Right lung (tissue), 2 donors: ENCODE measurements at regions not wholly inside any gene's neighbourhood (a gene's known extent, or its start where the extent isn't known, plus 50 kb on each side); places are given as distances from the start of the nearest gene placed in this dataset.
"Not testable (repeated sequence)": the region's sequence is repeated elsewhere in the genome, so short reads cannot be mapped to it uniquely, and the experiment has no call there.

Source experiments
- DNase-seq, 2 donors: peaks; one replicate each; pipeline ENCODE4 v3.0.0-alpha.2; 2013

DNA sequence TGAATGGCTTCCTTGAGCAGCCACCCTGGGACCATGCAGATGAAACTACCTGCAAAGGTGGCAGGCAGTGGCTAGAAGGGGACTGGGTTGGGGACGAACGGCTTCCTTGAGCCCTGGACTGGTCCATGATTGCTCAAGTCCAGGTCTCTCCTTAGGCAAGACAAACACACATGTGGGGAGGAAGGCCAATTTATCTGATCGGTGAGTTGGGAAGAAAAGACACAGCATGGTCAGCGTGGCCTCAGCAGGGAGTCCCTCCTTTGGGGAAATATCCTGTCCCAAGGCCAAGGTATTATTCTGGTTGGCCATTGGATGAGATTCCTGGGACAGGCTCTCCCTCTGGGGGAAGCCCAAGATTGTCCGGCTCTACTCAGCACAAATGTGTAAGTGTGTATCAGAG, 116.3 kb upstream of the ERG start:
- no peak for DNase-seq

DNA sequence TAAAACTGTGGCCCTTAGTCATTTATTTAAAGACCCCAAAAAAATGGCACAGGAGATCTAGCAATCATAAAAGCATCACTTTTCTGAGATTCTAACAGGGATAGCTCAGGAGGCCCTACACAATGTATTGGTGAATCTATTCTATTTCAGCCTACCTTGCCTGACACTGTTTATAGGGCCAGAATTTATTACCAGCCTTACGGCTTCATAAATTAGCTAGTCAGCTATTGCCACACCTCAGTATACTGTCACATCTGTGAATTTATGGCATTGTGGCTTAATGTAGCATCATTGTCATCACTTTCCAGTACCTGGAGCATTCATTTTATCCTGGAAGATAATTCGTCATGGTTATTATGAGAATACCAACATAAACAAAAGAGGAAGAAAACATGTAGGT, 121.2 kb upstream of the ERG start:
- no peak for DNase-seq

- peak in 1 of 2 donors; percentile 6 for DNase-seq
Observed at GRCh38 chr21:38619992-38620479, 121.8 kb upstream of the ERG start.

DNA sequence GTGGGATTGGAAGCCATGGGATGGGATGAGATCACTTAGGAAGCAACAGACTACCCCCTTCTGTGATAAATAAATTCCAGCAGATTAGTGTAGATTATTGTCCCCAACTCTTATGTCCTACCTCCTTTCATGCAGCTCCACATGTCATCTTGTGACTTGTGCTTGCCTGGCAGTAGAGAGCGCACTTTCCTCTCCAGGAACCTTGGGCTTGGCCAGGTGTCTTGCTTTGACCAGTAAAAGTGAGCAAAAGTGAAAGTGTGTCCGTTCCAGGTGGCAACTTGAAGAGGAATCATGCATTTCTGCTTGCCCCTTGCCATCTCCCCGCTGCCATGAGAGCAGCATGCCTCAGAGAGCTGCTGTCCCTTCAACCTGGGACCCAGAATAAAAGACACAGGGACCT, 122.9 kb upstream of the ERG start:
- DNase-seq: no peak

- DNase-seq: no peak
Observed at GRCh38 chr21:38622081-38622826, 124.0 kb upstream of the ERG start.

GRCh38 chr21:38622827-38623209, 124.5 kb upstream of the ERG start:
- DNase-seq: no peak

DNA sequence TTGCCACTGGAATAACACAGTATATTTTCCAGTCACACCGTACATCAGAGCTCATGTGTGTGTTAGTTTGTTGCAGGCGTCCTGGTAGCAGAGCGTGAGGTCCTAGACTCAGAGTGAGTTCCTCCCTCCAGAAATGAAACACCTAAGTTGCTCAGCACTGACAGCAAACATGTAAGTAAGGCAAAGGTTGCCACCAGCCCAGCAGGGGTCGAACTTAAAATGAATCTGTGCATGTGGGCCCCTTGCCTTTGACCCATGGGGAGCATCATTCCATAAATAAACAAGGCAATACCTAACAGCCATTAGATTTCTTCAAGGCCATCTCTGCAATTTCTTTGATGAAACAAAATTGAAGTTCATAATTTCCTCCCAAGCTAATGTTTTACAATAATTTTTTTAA, 125.3 kb upstream of the ERG start:
- no peak for DNase-seq

- no peak for DNase-seq
Observed at GRCh38 chr21:38625000-38625399, 126.7 kb upstream of the ERG start.

DNA sequence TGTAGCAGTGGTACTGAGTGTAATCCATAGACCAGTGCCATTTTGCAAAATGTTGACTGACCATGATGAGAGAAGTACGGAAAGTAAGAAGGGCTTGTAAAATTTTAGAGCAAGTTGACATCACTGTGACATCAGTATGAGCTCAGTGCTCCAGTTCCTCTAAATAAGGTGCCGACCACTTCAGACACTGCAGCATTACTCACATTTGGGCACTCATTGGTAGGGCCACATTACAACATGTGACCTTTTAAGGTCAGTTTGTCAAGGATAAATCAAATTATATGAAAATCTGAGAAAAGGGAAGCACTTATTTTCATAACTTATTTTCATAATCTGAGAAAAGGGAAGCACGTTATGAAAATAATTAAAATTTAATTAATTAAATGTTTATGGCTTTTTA, 128.0 kb upstream of the ERG start:
- DNase-seq: no peak

DNA sequence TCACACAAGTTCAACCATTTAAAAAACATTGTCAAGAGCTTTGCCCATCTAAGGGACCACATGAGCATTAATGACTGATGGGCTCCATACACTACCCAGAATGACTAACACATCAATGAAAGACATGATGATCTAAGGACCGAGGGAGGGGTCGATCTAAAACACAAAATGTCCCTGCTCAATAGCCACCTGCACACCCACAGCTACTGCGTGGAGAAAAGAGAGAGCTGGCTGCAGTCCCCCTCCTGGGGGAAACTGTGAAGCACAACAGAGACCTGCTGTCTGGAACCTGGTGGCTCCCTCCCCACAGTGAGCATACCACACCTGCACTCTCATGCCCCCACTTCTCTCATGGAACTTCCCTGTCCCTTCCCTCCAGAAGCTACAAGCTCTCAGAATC, 130.1 kb upstream of the ERG start:
- DNase-seq: no peak

GRCh38 chr21:38631206-38631605, 132.9 kb upstream of the ERG start:
- DNase-seq: no peak

GRCh38 chr21:38631676-38632075, 133.4 kb upstream of the ERG start:
- no peak for DNase-seq

DNA sequence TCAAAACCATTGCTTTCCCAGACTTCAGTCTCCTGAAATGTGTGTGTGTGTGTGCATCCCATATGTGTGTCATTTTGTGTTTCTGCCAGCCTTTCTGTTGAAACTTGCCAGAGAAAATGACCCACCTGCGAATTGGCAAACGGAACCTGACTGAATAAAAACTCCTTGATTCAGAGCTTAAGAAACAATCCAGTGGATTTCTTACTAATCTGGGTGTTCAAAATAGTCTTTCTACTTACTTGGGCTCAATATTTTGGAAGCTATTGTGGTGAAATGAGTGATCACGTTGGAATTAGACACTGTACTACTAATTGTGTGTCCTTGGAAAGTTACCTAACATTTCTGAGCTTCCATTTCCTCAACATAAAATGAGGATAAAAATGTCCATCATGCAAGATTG, 138.9 kb upstream of the ERG start:
- DNase-seq: no peak

- no peak for DNase-seq
Observed at GRCh38 chr21:38639571-38640354, 141.5 kb upstream of the ERG start.

DNA sequence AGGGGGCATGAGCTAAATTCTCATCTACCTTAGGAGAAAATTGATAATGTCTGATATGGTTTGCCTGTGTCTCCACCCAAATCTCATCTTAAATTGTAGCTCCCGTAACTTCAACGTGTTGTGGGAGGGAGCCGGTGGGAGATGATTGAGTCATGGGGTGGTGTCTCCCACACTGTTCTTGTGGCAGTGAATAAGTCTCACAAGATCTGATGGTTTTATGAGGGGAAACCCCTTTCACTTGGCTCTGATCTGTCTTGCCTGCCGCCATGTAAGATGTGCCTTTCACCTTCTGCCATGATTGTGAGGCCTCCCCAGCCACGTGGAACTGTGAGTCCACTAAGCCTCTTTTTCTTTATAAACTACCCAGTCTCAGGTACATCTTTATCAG, 142.1 kb upstream of the ERG start:
- DNase-seq: not testable (repeated sequence)

DNA sequence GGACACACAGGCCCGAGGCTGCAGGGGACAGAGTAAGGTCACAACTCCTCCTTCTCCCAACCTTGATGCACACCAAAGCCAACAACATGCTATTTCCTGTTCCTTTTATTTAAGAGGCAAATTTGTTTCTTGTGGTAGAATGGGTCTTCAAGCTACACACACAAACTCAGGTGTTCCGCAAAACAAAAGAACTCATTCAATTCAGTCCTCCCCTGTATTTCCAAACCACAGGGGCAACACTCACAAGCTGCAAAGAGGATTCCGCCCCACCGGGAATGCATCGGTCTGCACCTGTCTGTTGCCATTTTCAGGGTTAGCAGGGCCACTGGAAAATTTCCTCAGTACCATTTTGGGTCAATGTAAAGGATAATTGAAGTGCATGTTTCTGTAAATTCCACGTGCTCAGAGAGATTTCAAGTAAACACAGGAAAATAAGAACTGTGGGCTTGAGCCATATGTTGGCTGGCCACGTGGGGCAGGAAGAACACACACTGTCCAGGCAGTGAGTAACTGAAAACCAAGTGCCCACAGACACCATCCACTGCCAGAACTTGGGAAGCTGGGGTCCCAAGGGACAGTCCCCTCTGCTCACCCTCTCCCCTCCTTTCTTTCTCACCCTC, 145.2 kb upstream of the ERG start:
- no peak for DNase-seq

DNA sequence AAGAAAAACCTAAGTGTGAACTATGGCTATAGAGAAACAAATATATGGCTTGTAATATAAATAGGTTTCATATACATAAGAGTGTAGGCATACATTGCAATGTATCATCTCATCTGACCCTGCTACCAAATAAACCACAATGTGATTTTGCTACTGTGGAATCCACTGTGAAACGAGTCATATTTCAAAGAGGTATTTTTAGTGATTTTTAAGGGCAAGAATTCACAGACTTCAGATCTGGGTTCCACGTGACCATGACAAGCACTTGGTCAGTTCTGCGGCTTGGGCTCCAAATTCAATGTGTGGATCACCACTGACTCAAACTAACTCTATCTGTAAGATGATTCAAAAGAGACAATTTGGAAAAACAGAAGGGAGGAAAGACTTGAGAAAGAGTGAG, 147.0 kb upstream of the ERG start:
- no peak for DNase-seq

DNA sequence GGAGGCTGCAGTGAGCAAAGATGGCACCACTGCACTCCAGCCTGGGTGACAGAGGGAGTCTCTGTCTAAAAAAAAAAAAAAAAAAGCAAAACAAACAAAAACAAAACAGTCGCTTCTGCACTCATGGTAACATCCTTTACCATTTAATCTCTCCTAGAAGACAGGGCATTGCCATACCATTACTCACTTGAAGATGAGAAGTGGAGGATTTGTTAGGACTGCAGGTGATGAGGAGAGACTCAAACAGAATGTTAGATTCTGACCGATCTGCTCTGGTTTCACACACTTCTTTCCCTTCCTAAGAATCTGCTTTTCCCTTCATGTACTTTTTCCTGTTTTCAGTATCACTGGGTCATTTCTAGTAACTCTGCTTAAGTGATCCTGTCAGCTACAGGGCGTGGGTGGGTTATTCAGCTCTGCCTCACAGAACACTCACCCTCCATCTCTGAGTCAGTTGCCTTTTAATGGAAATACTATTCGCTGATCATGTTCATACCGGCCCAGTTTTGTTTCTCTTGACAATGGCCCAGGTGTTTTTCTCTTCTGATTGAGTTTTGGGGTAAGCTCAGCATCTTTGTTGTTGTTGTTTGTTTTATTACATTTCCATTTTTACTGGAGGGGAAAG, 148.0 kb upstream of the ERG start:
- DNase-seq: no peak

DNA sequence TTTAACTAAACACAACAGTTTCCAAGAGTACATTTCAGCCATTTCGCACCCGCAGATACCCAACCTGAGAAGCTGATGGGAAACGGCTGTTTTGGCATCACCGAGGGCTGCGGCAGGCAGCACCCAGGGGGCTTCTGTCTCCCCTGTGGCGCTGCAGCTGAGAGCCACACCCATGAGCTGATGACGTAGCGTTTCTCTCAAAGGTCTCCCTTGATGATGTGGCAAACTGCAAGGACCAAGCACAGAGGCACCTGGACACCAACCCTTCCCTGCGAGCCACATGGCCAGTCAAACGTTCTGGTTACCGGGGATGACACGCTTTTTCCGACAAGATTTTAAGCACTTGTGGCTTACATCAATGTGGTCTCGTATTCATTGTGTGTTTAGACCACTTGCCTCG, 150.8 kb upstream of the ERG start:
- DNase-seq: no peak

DNA sequence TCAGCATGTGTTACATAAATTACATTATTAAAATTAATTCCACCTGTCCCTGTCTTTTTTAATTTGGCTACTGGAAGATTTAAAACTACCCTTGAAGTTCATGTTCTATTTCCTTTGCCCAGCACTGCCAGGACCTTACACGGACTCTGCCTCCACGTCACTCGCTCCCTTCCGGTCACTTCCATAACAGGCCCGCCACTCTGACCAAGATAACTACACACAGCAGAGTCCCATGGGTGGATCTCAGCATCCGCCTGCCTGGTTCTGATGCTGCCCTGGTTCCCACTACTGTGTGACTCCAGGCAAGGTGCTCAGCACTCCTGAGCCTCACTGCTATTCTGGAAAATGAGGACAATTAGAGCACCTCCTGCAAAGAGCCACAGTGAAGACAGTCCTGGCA, 153.3 kb upstream of the ERG start:
- no peak for DNase-seq

GRCh38 chr21:38652396-38652795, 153.3 kb upstream of the ETS2 start:
- DNase-seq: no peak

- DNase-seq: no peak
Observed at GRCh38 chr21:38654580-38654979, 151.1 kb upstream of the ETS2 start.

GRCh38 chr21:38658511-38658910, 147.2 kb upstream of the ETS2 start:
- no peak for DNase-seq
